GM10266 (cell line): ENCODE measurements at regions not wholly inside any gene's neighbourhood (a gene's known extent, or its start where the extent isn't known, plus 50 kb on each side); places are given as distances from the start of the nearest gene placed in this dataset.

ENCODE experiments used
- DNase-seq: peaks from one replicate; pipeline ENCODE4 v3.0.0; 2012; ENCODE audit errors: extremely low spot score
- TF ChIP-seq, protein P1 (sequence below): IDR thresholded peaks from 2 replicates; pipeline ENCODE4 v1.5.1; 2012; ENCODE audit warnings: mild to moderate bottlenecking, low read depth; ENCODE audit not compliant: control insufficient read depth, insufficient read depth; ENCODE audit errors: missing control alignments

DNA sequence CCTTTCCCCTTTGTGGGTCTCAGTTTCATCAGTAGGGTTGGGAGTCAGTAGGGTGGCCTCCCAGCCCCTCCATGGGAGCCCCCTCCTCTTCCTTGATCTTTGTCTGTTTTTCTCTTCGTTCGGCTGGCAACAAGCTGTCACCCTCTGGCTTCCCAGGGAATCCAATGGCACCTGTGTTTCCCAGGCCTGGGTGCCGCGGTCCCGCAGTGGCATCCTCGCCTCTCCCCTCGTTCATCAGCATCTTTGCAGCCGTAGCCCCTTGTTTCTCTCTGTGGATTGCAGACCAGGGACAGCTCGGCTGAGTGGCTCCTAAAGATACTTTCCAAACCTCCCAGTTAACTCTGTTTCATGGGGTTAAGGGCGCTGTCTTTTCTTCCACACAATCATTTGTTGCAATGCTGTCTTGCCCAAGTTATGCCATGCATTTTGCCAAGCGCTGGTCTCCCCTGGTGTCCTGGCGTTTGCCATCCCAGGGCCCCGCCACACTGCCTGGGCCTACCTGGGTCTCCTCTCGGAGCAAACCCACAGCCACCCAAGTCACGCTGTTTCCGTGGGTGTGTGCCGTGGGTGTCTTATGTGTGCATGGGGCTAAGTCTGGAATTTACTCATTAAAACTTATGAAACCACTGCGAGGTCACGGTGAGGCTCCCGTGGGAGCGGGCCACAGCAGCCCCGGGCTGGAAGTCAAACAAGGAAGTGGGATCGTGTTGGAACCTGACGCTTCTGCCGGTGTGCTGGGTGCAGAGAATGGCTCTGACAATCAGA, 189.4 kb upstream of the SHH start:
- no peak for DNase-seq
- TF ChIP-seq, protein P1, sequence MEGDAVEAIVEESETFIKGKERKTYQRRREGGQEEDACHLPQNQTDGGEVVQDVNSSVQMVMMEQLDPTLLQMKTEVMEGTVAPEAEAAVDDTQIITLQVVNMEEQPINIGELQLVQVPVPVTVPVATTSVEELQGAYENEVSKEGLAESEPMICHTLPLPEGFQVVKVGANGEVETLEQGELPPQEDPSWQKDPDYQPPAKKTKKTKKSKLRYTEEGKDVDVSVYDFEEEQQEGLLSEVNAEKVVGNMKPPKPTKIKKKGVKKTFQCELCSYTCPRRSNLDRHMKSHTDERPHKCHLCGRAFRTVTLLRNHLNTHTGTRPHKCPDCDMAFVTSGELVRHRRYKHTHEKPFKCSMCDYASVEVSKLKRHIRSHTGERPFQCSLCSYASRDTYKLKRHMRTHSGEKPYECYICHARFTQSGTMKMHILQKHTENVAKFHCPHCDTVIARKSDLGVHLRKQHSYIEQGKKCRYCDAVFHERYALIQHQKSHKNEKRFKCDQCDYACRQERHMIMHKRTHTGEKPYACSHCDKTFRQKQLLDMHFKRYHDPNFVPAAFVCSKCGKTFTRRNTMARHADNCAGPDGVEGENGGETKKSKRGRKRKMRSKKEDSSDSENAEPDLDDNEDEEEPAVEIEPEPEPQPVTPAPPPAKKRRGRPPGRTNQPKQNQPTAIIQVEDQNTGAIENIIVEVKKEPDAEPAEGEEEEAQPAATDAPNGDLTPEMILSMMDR, result no peak

DNA sequence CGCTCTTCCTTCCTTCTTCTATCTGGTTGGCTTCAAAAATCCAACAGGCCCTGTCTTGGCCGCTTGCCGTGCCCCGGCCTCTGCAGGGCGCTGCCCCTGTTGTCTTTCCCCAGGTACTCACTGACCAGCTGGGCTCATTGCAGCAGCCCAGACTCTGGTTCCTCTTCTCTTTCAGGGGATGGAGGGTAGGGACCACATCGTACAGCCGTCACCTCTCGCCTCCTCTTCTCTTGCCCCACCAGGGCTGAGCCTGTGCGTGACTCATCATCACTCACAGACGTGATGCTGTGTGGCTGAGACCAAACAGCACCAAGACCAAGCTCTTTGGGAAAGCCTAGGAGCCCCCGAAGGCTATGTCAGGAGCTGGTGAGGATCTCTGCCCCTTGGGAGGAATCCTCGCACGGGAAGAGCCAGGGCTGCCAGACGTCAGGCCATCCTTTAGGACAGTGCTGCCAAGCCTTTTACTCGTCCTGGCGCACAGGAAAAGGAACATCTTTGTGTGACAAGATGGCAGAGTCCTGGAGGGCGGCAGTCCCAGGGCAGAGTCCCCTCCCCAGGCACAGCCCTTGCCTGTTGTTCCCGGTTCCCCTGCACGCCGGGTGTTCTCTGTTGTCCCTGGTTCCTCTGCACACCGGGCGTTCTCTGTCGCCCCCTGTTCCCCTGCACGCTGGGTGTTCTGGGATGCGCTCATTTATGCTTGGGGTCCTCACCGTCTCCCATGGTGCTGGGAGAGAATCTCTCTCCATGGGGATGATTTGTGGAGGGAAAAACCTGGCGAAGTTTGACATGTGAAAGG, 188.5 kb upstream of the SHH start:
- TF ChIP-seq, protein P1, result no peak
- DNase-seq, result no peak

DNA sequence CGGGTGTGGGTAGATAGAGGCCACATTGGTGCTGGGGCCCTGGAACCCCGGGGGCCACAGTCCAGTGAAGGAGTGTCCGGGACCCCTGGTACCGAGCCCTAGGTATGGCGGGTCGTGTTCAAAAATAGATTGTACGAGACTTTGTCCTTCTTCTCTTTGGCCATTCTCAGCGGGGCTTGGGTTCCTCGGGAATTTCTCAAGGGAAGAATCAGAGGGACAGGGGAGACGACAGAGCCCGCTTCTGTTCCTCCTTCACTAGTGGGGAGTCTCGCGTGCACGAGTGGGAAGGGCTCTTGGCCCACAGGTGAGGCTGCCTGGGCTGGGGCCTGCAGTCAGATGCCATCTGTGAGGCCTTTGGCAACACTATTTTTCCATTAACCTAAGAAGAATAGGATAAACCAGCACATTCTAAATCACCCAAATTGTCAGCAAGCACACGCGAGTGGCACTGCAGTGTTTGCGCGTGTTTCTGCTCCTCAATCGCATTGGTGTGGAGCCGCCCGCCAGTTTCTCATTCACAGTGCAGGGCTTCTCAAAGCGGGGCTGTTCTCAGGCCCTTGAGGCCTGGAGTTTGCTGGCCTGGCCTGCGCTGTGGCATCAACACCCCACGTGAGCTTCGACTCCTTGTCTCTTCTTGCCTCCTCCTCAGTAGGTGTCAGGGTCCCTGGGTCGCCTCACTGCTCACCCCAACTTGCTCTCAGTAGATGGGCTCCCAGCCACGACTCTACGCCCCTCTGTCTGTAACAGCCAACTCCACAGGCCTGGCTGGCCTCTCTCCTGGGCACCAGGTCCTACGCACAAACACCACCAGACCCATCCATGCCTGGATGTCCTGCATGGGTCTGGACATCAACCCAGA, 187.6 kb upstream of the SHH start:
- TF ChIP-seq, protein P1, result no peak
- no peak for DNase-seq

- TF ChIP-seq, protein P1, result no peak
- DNase-seq, result no peak
Observed at GRCh38 chr7:155998766-155999630, 186.7 kb upstream of the SHH start.

DNA sequence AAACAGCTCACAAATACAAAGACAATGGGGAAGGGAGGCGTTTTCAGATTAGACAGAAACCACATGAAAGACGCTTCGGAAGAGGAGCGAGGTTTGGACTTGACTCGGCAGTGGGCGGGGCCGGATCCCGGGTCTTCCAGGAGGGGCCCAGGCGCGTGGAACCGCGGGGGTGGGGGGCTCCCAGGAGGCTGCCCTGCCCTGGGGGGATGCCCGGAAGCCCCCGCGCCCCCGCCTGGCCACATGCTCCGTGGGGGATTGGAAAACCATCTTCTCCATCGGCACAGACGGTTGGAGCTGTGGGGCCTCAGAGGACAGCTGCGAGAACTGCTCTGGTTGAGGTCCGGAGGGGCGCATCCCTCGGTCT, 186.0 kb upstream of the SHH start:
- DNase-seq, result no peak
- TF ChIP-seq, protein P1, result no peak

DNA sequence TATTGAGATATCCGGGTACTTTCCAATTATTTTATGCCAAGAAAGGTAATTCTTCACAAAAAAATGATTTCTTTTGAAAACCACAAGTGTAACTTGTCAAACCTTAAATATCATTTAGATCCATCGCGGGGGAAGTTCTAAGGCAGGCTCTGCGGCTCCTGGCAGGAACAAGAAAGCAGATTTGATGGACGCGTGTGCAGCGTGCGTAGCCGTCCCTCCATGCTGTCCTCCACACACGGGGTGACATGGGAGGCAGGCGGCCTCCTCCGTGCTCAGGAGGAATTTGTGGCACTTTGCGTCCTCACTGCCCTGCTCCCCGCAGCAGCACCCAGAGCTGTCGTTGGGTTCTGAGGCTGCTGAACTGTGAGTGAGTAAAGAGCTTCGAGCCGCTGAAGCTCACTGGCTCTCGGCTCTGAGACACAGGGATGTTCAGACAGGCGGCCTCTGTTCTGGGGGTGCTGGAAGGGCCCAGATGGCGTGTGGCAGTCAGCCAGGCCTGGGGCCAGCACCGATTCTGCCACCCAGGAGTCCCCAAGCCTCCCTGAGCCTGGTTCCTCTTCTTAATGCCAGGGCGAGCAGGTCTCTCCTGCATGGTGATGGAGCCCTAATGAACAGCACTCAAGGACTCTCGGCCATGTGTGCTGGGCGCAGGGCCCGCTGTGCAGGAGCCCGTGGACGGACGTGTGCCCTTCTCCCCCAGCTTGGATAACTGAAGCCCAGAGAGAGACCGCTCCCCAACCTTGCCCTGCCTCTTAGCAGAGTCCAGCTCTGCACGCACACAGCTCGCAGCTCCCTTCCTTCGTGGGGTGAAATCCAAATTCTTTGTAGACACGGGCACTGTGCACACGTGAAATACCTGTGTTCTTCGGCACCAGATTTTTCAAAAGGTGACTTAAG, 185.4 kb upstream of the SHH start:
- TF ChIP-seq, protein P1, result no peak
- no peak for DNase-seq
